ENCODE measurements at regions not wholly inside any gene's neighbourhood (a gene's known extent, or its start where the extent isn't known, plus 50 kb on each side); places are given as distances from the start of the nearest gene placed in this dataset.

GRCh38 chr17:74104921-74105320 is 98.6 kb upstream of the RPL38 start:
- DNase-seq (ENCODE audit: low read depth), result no peak
- H3K4me3 ChIP-seq (ENCODE audit: low read depth, low read length), result no peak overlapping the region
- no peak for TF ChIP-seq CTCF (IDR thresholded peaks at IDR 0.05; ENCODE audit: insufficient read depth, low read depth, low read length)

- no peak for DNase-seq (ENCODE audit: low read depth)
- TF ChIP-seq CTCF (IDR thresholded peaks at IDR 0.05; ENCODE audit: insufficient read depth, low read depth, low read length), result no peak
- no peak overlapping the region for H3K4me3 ChIP-seq (ENCODE audit: low read depth, low read length)
Measured at GRCh38 chr17:74107107-74107506, 96.4 kb upstream of the RPL38 start.

GRCh38 chr17:74108126-74108705 is 95.3 kb upstream of the RPL38 start:
- no peak for DNase-seq (ENCODE audit: low read depth)
- H3K4me3 ChIP-seq (ENCODE audit: low read depth, low read length), result no peak overlapping the region
- no peak for TF ChIP-seq CTCF (IDR thresholded peaks at IDR 0.05; ENCODE audit: insufficient read depth, low read depth, low read length)

- DNase-seq (ENCODE audit: low read depth), result no peak
- TF ChIP-seq CTCF (IDR thresholded peaks at IDR 0.05; ENCODE audit: insufficient read depth, low read depth, low read length), result no peak
- no peak overlapping the region for H3K4me3 ChIP-seq (ENCODE audit: low read depth, low read length)
Measured at GRCh38 chr17:74110467-74110866, 93.0 kb upstream of the RPL38 start.

GRCh38 chr17:74113326-74113725 is 90.2 kb upstream of the RPL38 start:
- TF ChIP-seq CTCF (IDR thresholded peaks at IDR 0.05; ENCODE audit: insufficient read depth, low read depth, low read length), result no peak

GRCh38 chr17:74113952-74114351 is 89.5 kb upstream of the RPL38 start:
- TF ChIP-seq CTCF (IDR thresholded peaks at IDR 0.05; ENCODE audit: insufficient read depth, low read depth, low read length), result no peak
- no peak overlapping the region for H3K4me3 ChIP-seq (ENCODE audit: low read depth, low read length)
- no peak for DNase-seq (ENCODE audit: low read depth)

More at GRCh38 chr17:74113326-74113725, 90.2 kb upstream of the RPL38 start:
- no peak overlapping the region for H3K4me3 ChIP-seq (ENCODE audit: low read depth, low read length)
- DNase-seq (ENCODE audit: low read depth), result no peak

- no peak for TF ChIP-seq CTCF (IDR thresholded peaks at IDR 0.05; ENCODE audit: insufficient read depth, low read depth, low read length)
- DNase-seq (ENCODE audit: low read depth), result no peak
- H3K4me3 ChIP-seq (ENCODE audit: low read depth, low read length), result no peak overlapping the region
Measured at GRCh38 chr17:74114881-74115470, 88.5 kb upstream of the RPL38 start.
